AML-193 (cell line): ENCODE measurements at regions not wholly inside any gene's neighbourhood (a gene's known extent, or its start where the extent isn't known, plus 50 kb on each side); places are given as distances from the start of the nearest gene placed in this dataset.
"Not testable (repeated sequence)": the region's sequence is repeated elsewhere in the genome, so short reads cannot be mapped to it uniquely, and the experiment has no call there.

Experiments
- DNase-seq, 2 experiments: peaks; one replicate each; lab custom pipeline; 2025; lab: John Stamatoyannopoulos, UW

- DNase-seq = no peak
These were observed 293.4 kb upstream of the VWC2 start for GRCh38 chr7:49479936-49480544.

GRCh38 chr7:49481075-49481474 lies 292.4 kb upstream of the VWC2 start:
- no peak for DNase-seq

- DNase-seq = peak in 1 of 2 experiments; percentile 7
These were observed 290.3 kb upstream of the VWC2 start for GRCh38 chr7:49483142-49483541.

GRCh38 chr7:49486974-49487829 lies 286.2 kb upstream of the VWC2 start:
- no peak for DNase-seq

- DNase-seq = no peak
These were observed 285.7 kb upstream of the VWC2 start for GRCh38 chr7:49487830-49488140.

- no peak for DNase-seq
These were observed 284.9 kb upstream of the VWC2 start for GRCh38 chr7:49488573-49488972.

GRCh38 chr7:49497471-49497870 lies 276.0 kb upstream of the VWC2 start:
- DNase-seq = no peak

GRCh38 chr7:49500741-49501140 lies 272.7 kb upstream of the VWC2 start:
- DNase-seq = no peak

- DNase-seq = not testable (repeated sequence)
These were observed 266.2 kb upstream of the VWC2 start for GRCh38 chr7:49507206-49507605.

- peak; percentile 13 to 25 for DNase-seq
These were observed 259.5 kb upstream of the VWC2 start for GRCh38 chr7:49513911-49514310.

GRCh38 chr7:49520951-49521350 lies 252.5 kb upstream of the VWC2 start:
- no peak for DNase-seq

GRCh38 chr7:49522111-49522510 lies 251.3 kb upstream of the VWC2 start:
- DNase-seq = no peak

GRCh38 chr7:49523870-49524269 lies 249.6 kb upstream of the VWC2 start:
- DNase-seq = no peak

GRCh38 chr7:49527182-49527581 lies 246.3 kb upstream of the VWC2 start:
- DNase-seq = no peak

GRCh38 chr7:49530481-49530880 lies 243.0 kb upstream of the VWC2 start:
- DNase-seq = no peak

GRCh38 chr7:49563693-49564378 lies 209.6 kb upstream of the VWC2 start:
- no peak for DNase-seq

- no peak for DNase-seq
These were observed 209.1 kb upstream of the VWC2 start for GRCh38 chr7:49564379-49564714.

GRCh38 chr7:49577576-49577975 lies 195.9 kb upstream of the VWC2 start:
- no peak for DNase-seq

GRCh38 chr7:49579408-49579807 lies 194.0 kb upstream of the VWC2 start:
- no peak for DNase-seq

GRCh38 chr7:49580000-49580399 lies 193.4 kb upstream of the VWC2 start:
- DNase-seq = no peak

GRCh38 chr7:49580761-49581160 lies 192.7 kb upstream of the VWC2 start:
- DNase-seq = no peak

GRCh38 chr7:49583440-49583839 lies 190.0 kb upstream of the VWC2 start:
- DNase-seq = no peak
